Lower leg skin (tissue), 3 donors: ENCODE measurements at regions not wholly inside any gene's neighbourhood (a gene's known extent, or its start where the extent isn't known, plus 50 kb on each side); places are given as distances from the start of the nearest gene placed in this dataset.

Experiments used
- POLR2A ChIP-seq, 2 donors: fragments of 450-650 bp; IDR thresholded peaks; one replicate each; pipeline ENCODE4 v1.6.1; 2016 to 2017; ENCODE audit warnings: antibody characterized with exemption in 2 of 2, mild to moderate bottlenecking in 1 of 2, moderate library complexity in 1 of 2
- TF ChIP-seq, protein P1 (sequence below), 3 donors: fragments of 450-650 bp; IDR thresholded peaks; one replicate each; pipeline ENCODE4 v1.5.1; 2016; ENCODE audit warnings: antibody characterized with exemption in 3 of 3, mild to moderate bottlenecking in 3 of 3, moderate library complexity in 2 of 3

DNA sequence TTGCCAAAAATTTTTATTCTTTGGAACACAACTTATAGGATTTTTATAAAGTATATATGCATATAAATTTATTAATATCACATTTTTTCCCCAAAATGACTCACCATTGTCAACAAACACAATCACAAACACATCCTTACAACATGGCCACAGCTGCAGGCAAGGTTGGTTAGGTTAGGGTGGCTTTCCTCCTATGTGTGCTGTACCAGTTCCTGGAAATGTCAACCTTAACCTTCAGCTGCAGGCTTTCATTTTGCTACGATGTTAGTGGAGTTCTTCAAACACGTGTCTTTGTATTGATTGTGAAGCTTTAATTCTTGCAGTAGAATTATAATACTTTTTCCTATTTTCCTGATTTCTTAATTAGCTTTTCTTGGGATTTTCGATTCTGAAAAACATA lies 185.8 kb downstream of the PTEN start:
- TF ChIP-seq, protein P1, sequence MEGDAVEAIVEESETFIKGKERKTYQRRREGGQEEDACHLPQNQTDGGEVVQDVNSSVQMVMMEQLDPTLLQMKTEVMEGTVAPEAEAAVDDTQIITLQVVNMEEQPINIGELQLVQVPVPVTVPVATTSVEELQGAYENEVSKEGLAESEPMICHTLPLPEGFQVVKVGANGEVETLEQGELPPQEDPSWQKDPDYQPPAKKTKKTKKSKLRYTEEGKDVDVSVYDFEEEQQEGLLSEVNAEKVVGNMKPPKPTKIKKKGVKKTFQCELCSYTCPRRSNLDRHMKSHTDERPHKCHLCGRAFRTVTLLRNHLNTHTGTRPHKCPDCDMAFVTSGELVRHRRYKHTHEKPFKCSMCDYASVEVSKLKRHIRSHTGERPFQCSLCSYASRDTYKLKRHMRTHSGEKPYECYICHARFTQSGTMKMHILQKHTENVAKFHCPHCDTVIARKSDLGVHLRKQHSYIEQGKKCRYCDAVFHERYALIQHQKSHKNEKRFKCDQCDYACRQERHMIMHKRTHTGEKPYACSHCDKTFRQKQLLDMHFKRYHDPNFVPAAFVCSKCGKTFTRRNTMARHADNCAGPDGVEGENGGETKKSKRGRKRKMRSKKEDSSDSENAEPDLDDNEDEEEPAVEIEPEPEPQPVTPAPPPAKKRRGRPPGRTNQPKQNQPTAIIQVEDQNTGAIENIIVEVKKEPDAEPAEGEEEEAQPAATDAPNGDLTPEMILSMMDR (IDR thresholded peaks at IDR 0.05) = no peak
- no peak for TF ChIP-seq POLR2A (IDR thresholded peaks at IDR 0.05)
